ENCODE measurements at regions not wholly inside any gene's neighbourhood (a gene's known extent, or its start where the extent isn't known, plus 50 kb on each side); places are given as distances from the start of the nearest gene placed in this dataset.

DNA sequence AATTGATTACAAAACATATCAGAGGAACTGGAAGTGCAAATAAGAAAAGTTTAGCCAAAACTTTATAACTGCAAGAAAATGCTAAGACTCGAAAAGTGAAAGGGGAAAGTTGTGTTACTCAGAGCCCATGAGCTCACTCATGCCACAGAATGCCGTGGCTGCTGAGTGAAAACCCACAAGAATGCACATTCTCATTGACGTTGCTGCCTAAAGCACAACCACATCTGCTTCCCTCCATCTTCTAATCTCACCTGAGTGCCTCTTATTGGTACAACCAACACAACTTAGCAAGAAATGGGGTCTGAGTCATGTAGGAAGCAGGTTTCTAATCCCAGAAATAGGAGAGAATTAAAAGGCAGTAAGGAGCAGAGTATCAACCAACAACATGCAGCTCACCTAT lies 259.7 kb downstream of the LNPK start:
- TF ChIP-seq, protein P1, sequence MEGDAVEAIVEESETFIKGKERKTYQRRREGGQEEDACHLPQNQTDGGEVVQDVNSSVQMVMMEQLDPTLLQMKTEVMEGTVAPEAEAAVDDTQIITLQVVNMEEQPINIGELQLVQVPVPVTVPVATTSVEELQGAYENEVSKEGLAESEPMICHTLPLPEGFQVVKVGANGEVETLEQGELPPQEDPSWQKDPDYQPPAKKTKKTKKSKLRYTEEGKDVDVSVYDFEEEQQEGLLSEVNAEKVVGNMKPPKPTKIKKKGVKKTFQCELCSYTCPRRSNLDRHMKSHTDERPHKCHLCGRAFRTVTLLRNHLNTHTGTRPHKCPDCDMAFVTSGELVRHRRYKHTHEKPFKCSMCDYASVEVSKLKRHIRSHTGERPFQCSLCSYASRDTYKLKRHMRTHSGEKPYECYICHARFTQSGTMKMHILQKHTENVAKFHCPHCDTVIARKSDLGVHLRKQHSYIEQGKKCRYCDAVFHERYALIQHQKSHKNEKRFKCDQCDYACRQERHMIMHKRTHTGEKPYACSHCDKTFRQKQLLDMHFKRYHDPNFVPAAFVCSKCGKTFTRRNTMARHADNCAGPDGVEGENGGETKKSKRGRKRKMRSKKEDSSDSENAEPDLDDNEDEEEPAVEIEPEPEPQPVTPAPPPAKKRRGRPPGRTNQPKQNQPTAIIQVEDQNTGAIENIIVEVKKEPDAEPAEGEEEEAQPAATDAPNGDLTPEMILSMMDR (IDR thresholded peaks at IDR 0.05; ENCODE audit: insufficient read depth, low read length), result no peak
- TF ChIP-seq POLR2AphosphoS5 (IDR thresholded peaks at IDR 0.05; ENCODE audit: low read depth) (no peak), GABPA (IDR thresholded peaks at IDR 0.05; ENCODE audit: low read depth) (no peak)
- TF ChIP-seq, protein P2, sequence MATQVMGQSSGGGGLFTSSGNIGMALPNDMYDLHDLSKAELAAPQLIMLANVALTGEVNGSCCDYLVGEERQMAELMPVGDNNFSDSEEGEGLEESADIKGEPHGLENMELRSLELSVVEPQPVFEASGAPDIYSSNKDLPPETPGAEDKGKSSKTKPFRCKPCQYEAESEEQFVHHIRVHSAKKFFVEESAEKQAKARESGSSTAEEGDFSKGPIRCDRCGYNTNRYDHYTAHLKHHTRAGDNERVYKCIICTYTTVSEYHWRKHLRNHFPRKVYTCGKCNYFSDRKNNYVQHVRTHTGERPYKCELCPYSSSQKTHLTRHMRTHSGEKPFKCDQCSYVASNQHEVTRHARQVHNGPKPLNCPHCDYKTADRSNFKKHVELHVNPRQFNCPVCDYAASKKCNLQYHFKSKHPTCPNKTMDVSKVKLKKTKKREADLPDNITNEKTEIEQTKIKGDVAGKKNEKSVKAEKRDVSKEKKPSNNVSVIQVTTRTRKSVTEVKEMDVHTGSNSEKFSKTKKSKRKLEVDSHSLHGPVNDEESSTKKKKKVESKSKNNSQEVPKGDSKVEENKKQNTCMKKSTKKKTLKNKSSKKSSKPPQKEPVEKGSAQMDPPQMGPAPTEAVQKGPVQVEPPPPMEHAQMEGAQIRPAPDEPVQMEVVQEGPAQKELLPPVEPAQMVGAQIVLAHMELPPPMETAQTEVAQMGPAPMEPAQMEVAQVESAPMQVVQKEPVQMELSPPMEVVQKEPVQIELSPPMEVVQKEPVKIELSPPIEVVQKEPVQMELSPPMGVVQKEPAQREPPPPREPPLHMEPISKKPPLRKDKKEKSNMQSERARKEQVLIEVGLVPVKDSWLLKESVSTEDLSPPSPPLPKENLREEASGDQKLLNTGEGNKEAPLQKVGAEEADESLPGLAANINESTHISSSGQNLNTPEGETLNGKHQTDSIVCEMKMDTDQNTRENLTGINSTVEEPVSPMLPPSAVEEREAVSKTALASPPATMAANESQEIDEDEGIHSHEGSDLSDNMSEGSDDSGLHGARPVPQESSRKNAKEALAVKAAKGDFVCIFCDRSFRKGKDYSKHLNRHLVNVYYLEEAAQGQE (IDR thresholded peaks at IDR 0.05; ENCODE audit: insufficient replicate concordance, low read depth), result no peak

Data from HL-60 (cell line).